ENCODE measurements at regions not wholly inside any gene's neighbourhood (a gene's known extent, or its start where the extent isn't known, plus 50 kb on each side); places are given as distances from the start of the nearest gene placed in this dataset.

DNA sequence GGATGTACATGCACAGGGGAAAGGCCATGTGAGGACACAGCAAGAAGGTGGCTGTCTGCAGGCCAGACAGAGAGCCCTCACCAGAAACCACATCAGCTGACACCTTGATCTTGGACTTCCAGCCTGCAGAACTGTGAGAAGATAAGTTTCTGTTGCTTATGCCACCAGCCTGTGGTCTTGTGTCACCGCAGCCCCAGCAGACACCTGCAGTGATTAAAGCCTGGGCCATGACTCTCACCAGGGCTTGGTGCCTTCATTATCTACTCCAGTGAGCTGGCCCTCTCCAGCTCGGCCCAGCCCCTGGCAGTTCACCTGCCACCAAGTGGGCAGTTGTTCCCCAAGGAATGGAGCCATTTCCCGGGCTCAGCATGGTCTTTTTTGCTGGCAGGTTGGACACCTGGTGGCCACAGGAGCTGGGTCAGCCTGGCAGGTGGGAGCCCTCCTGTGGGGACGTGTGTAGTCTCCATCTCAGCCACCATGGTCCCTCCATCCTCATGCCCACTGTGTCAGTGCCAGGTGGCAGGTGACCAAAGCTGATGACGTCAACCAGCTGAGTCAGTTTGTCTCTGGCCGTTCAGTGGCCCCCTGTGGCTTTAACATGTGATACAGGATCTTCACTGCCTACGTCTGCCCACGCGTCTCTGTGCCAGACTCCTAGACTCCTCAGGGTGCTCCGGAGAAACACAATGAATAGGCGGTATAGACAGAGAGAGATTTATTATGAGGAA is 99.9 kb upstream of the PPP1R26 start:
- TF ChIP-seq POLR2AphosphoS5 (IDR thresholded peaks at IDR 0.05) (no peak), CTCF (IDR thresholded peaks at IDR 0.05; ENCODE audit: poor library complexity, severe bottlenecking) (no peak)
